SK-N-MC (cell line): ENCODE measurements at regions not wholly inside any gene's neighbourhood (a gene's known extent, or its start where the extent isn't known, plus 50 kb on each side); places are given as distances from the start of the nearest gene placed in this dataset.

Source experiments
- EZH2 ChIP-seq: fragments of 200-600 bp; sonication (generic); IDR thresholded peaks from one replicate; pipeline ENCODE4 v1.6.1; 2017; ENCODE audit warnings: antibody characterized with exemption
- POLR2AphosphoS5 ChIP-seq: IDR thresholded peaks from 2 replicates; pipeline ENCODE4 v1.6.1; 2012; ENCODE audit warnings: mild to moderate bottlenecking, low read depth, low read length, borderline replicate concordance

DNA sequence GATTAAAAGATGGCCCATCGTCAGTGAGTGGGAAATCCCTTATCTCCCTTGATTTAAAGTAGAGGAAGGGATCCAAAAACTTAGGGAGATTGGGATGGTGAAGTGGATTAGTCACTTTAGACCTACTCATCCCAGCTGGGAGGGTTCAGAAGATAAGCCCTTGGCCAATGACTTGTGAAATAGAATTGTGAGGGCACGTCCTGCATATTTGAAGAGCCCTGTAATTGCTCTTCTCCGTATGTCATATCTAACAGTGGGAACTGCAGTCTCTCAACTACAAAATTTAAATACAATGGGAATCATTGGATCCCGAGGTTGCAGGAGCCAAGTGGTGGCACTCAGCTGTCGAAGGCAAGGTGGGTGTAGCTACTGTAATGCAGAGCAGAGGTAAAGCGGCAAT, 65.4 kb upstream of the C9orf72 start:
- TF ChIP-seq EZH2: no peak
- no peak for TF ChIP-seq POLR2AphosphoS5
